HAP-1 (cell line): ENCODE measurements at regions not wholly inside any gene's neighbourhood (a gene's known extent, or its start where the extent isn't known, plus 50 kb on each side); places are given as distances from the start of the nearest gene placed in this dataset.
"Not testable (repeated sequence)": the region's sequence is repeated elsewhere in the genome, so short reads cannot be mapped to it uniquely, and the experiment has no call there.

ENCODE experiments used
- DNase-seq, 2 experiments: peaks; one replicate each; pipeline ENCODE4 v3.0.0-alpha.2; 2016 to 2020; ENCODE audit warnings: low spot score in 2 of 2
- H3K27me3 ChIP-seq: fragments of 250-450 bp; sonication (Bioruptor Pico); 2 replicates; pipeline ENCODE4 v1.5.1; 2020; ENCODE audit warnings: low read depth, mild to moderate bottlenecking, moderate library complexity
- H3K36me3 ChIP-seq: fragments of 250-450 bp; sonication (Bioruptor Pico); replicated peaks from 2 replicates; pipeline ENCODE4 v1.5.1; 2020; ENCODE audit warnings: mild to moderate bottlenecking
- H3K4me1 ChIP-seq: fragments of 250-450 bp; sonication (Bioruptor Pico); 2 replicates; pipeline ENCODE4 v1.5.1; 2020; ENCODE audit warnings: mild to moderate bottlenecking
- H3K4me3 ChIP-seq: fragments of 250-450 bp; sonication (Bioruptor Pico); 2 replicates; pipeline ENCODE4 v1.5.1; 2020; ENCODE audit warnings: mild to moderate bottlenecking, moderate library complexity
- H3K9me3 ChIP-seq: fragments of 250-450 bp; sonication (Bioruptor Pico); 2 replicates; pipeline ENCODE4 v1.5.1; 2020; ENCODE audit warnings: mild to moderate bottlenecking, moderate library complexity
- in situ Hi-C: fragments of 300-500 bp; cut with MboI; formaldehyde crosslinking; loops from 3 replicates; pipeline ENCODE4 v1.14.3; 2020; ENCODE audit warnings: low sequenced_read_pairs, inconsistent platforms, mixed read lengths

GRCh38 chr5:52255308-52255707 is 532.4 kb upstream of the ITGA1 start:
- no peak for DNase-seq
- no peaks in the 10 kb centered on the region for H3K9me3 ChIP-seq
- no peaks in the 10 kb centered on the region for H3K27me3 ChIP-seq
- H3K4me3 ChIP-seq = no peak overlapping the region
- in situ Hi-C loops = no loop called here
- H3K4me1 ChIP-seq = peaks cover 16% of the 10 kb centered on the region
- no peaks in the 10 kb centered on the region for H3K36me3 ChIP-seq

- H3K4me3 ChIP-seq = no peak overlapping the region
- H3K27me3 ChIP-seq = no peaks in the 10 kb centered on the region
- DNase-seq = no peak
- H3K4me1 ChIP-seq = no peaks in the 10 kb centered on the region
- H3K9me3 ChIP-seq = no peaks in the 10 kb centered on the region
- in situ Hi-C loops = no loop called here
- no peaks in the 10 kb centered on the region for H3K36me3 ChIP-seq
Measured at GRCh38 chr5:52262844-52263243, 524.9 kb upstream of the ITGA1 start.

GRCh38 chr5:52269401-52269800 is 518.3 kb upstream of the ITGA1 start:
- H3K4me1 ChIP-seq = peaks cover 26% of the 10 kb centered on the region
- no peak overlapping the region for H3K4me3 ChIP-seq
- no peaks in the 10 kb centered on the region for H3K9me3 ChIP-seq
- no peaks in the 10 kb centered on the region for H3K27me3 ChIP-seq
- DNase-seq = peak; percentile 9 to 12
- H3K36me3 ChIP-seq = no peaks in the 10 kb centered on the region
- in situ Hi-C loops = no loop called here

GRCh38 chr5:52269859-52270258 is 517.9 kb upstream of the ITGA1 start:
- Histone ChIP-seq H3K4me3 (no peak overlapping the region), H3K9me3 (no peaks in the 10 kb centered on the region), H3K27me3 (no peaks in the 10 kb centered on the region), H3K4me1 (peaks cover 26% of the 10 kb centered on the region), H3K36me3 (no peaks in the 10 kb centered on the region)
- in situ Hi-C loops = no loop called here
- DNase-seq = peak in 1 of 2 experiments; percentile 36

- peaks cover 12% of the 10 kb centered on the region for H3K4me1 ChIP-seq
- DNase-seq = no peak
- H3K9me3 ChIP-seq = no peaks in the 10 kb centered on the region
- no peaks in the 10 kb centered on the region for H3K36me3 ChIP-seq
- no peaks in the 10 kb centered on the region for H3K27me3 ChIP-seq
- in situ Hi-C loops = no loop called here
- H3K4me3 ChIP-seq = no peak overlapping the region
Measured at GRCh38 chr5:52275639-52276038, 512.1 kb upstream of the ITGA1 start.

GRCh38 chr5:52277101-52277500 is 510.6 kb upstream of the ITGA1 start:
- no peak for DNase-seq

GRCh38 chr5:52282647-52283046 is 505.1 kb upstream of the ITGA1 start:
- no peaks in the 10 kb centered on the region for H3K27me3 ChIP-seq
- in situ Hi-C loops = no loop called here
- DNase-seq = no peak
- H3K36me3 ChIP-seq = no peaks in the 10 kb centered on the region
- H3K4me1 ChIP-seq = no peaks in the 10 kb centered on the region
- H3K9me3 ChIP-seq = no peaks in the 10 kb centered on the region
- no peak overlapping the region for H3K4me3 ChIP-seq

More at GRCh38 chr5:52277101-52277500, 510.6 kb upstream of the ITGA1 start:
- Histone ChIP-seq H3K4me1 (peaks cover 3% of the 10 kb centered on the region), H3K36me3 (no peaks in the 10 kb centered on the region), H3K4me3 (no peak overlapping the region), H3K9me3 (no peaks in the 10 kb centered on the region), H3K27me3 (no peaks in the 10 kb centered on the region)
- in situ Hi-C loops = no loop called here

- Histone ChIP-seq H3K36me3 (no peaks in the 10 kb centered on the region), H3K4me3 (no peak overlapping the region), H3K9me3 (no peaks in the 10 kb centered on the region), H3K4me1 (no peaks in the 10 kb centered on the region), H3K27me3 (no peaks in the 10 kb centered on the region)
- DNase-seq = no peak
- in situ Hi-C loops = no loop called here
Measured at GRCh38 chr5:52283221-52283620, 504.5 kb upstream of the ITGA1 start.

GRCh38 chr5:52300703-52301372 is 486.9 kb upstream of the ITGA1 start:
- H3K4me1 ChIP-seq = no peaks in the 10 kb centered on the region
- in situ Hi-C loops = no loop called here
- H3K4me3 ChIP-seq = no peak overlapping the region
- no peaks in the 10 kb centered on the region for H3K27me3 ChIP-seq
- no peak for DNase-seq
- H3K36me3 ChIP-seq = no peaks in the 10 kb centered on the region
- no peaks in the 10 kb centered on the region for H3K9me3 ChIP-seq

GRCh38 chr5:52304816-52305215 is 482.9 kb upstream of the ITGA1 start:
- H3K4me1 ChIP-seq, in situ Hi-C loops, H3K36me3 ChIP-seq, H3K9me3 ChIP-seq, H3K4me3 ChIP-seq, H3K27me3 ChIP-seq: not testable (repeated sequence)
- peak in 1 of 2 experiments; percentile 8 for DNase-seq

- H3K4me1 ChIP-seq = no peaks in the 10 kb centered on the region
- in situ Hi-C loops = no loop called here
- H3K4me3 ChIP-seq = no peak overlapping the region
- no peak for DNase-seq
- H3K9me3 ChIP-seq = no peaks in the 10 kb centered on the region
- H3K36me3 ChIP-seq = no peaks in the 10 kb centered on the region
- H3K27me3 ChIP-seq = no peaks in the 10 kb centered on the region
Measured at GRCh38 chr5:52328220-52328806, 459.4 kb upstream of the ITGA1 start.

GRCh38 chr5:52331725-52332124 is 456.0 kb upstream of the ITGA1 start:
- H3K27me3 ChIP-seq = no peaks in the 10 kb centered on the region
- peak; percentile 6 to 8 for DNase-seq
- in situ Hi-C loops = no loop called here
- no peaks in the 10 kb centered on the region for H3K4me1 ChIP-seq
- H3K9me3 ChIP-seq = no peaks in the 10 kb centered on the region
- no peaks in the 10 kb centered on the region for H3K36me3 ChIP-seq
- H3K4me3 ChIP-seq = no peak overlapping the region

GRCh38 chr5:52334367-52334766 is 453.3 kb upstream of the ITGA1 start:
- DNase-seq = no peak

GRCh38 chr5:52339285-52339684 is 448.4 kb upstream of the ITGA1 start:
- Histone ChIP-seq H3K27me3 (no peaks in the 10 kb centered on the region), H3K4me1 (no peaks in the 10 kb centered on the region), H3K9me3 (no peaks in the 10 kb centered on the region), H3K36me3 (no peaks in the 10 kb centered on the region), H3K4me3 (no peak overlapping the region)
- in situ Hi-C loops = no loop called here
- no peak for DNase-seq

More at GRCh38 chr5:52334367-52334766, 453.3 kb upstream of the ITGA1 start:
- Histone ChIP-seq H3K36me3 (no peaks in the 10 kb centered on the region), H3K4me1 (no peaks in the 10 kb centered on the region), H3K4me3 (no peak overlapping the region), H3K9me3 (no peaks in the 10 kb centered on the region), H3K27me3 (no peaks in the 10 kb centered on the region)
- in situ Hi-C loops = no loop called here

GRCh38 chr5:52342361-52342760 is 445.4 kb upstream of the ITGA1 start:
- Histone ChIP-seq H3K36me3 (no peaks in the 10 kb centered on the region), H3K4me3 (no peak overlapping the region), H3K4me1 (no peaks in the 10 kb centered on the region), H3K27me3 (no peaks in the 10 kb centered on the region), H3K9me3 (no peaks in the 10 kb centered on the region)
- no peak for DNase-seq
- in situ Hi-C loops = no loop called here
